AG20443 (cell line): ENCODE measurements at regions not wholly inside any gene's neighbourhood (a gene's known extent, or its start where the extent isn't known, plus 50 kb on each side); places are given as distances from the start of the nearest gene placed in this dataset.
"Not testable (repeated sequence)": the region's sequence is repeated elsewhere in the genome, so short reads cannot be mapped to it uniquely, and the experiment has no call there.

ENCODE experiments used
- DNase-seq: peaks from one replicate; pipeline ENCODE4 v3.0.0; 2012; ENCODE audit warnings: low spot score, mixed read lengths

DNA sequence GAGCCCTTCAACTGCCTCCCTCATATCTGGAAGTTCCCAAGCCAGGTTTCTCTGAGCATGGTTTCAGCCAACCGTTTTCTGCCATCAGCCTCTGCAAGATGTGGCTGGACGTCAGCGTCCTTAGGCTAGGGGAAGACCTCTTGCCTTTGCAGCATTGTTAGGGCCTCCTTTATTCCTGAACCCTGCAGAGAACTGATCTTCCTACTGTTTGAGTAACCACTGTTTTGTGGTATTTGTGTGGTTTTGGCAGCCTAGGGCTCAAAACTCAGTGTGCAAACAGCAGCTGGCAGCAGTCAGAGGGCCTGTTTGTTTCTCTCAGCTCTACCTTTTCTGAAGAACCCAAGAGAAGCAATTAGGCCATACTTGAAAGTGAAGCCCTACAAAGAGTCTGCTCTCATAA is 83.4 kb upstream of the SEMA3E start:
- DNase-seq = no peak

- DNase-seq = no peak
Observed at GRCh38 chr7:83731154-83731553, 82.2 kb upstream of the SEMA3E start.

- DNase-seq = not testable (repeated sequence)
Observed at GRCh38 chr7:83716923-83717322, 68.0 kb upstream of the SEMA3E start.

DNA sequence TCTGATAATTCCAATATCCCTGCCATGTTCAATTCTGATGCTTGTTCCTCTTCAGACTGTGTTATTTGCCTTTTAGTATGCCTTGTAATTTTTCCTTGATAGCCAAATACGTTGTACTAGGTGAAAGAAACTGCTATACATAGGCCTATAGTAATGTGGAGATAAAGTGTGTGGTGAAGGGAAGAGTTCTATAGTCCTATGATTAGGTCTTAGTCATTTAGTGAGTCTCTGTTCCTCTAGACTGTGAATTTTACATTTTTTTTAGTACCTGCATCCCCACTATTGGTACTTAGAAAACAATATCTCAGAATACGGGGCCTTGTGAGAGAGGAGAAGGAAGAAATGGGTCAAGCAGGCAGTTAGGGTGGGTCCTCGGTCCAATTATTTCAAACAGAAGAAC is 59.6 kb upstream of the SEMA3E start:
- DNase-seq = no peak

DNA sequence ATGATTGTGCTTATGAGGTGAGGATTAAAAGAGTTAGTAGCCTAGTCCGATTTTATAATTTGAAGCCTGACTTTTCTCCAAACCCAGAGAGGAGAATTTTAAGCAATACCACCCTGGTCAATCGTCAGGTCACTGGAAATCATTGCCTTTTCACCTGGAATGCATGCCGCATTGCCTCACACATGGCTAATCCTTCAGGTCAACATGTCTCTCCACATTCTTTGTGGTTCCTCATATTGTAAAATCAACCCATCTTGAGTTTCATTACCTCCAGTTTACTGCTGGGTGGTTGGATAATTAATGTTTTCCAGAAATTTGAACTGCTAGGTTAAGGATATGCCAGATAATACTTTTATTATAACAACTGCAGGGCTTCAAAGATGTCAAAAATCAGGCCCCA is 55.6 kb upstream of the SEMA3E start:
- no peak for DNase-seq

DNA sequence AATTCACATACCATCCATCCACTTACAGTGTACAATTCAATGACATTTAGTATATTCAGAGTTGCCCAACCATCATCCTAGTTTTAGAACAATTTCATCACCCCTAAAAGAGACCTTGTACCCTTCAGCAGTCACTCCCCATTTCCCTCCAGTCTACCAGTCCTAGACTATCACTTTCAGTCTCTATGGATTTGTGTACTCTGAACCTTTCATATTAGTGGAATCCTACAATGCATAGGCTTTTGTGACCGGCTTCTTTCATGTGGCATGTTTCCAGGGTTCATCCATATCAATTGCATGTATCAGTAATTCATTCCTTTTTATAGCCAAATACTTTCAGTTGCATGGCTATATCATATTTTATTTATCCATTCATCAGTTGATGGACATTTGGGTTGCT is 53.5 kb upstream of the SEMA3E start:
- no peak for DNase-seq

GRCh38 chr7:83701736-83702135 is 52.8 kb upstream of the SEMA3E start:
- DNase-seq = no peak
